Aorta (tissue), 5 donors: ENCODE measurements at regions not wholly inside any gene's neighbourhood (a gene's known extent, or its start where the extent isn't known, plus 50 kb on each side); places are given as distances from the start of the nearest gene placed in this dataset.

Source experiments
- ATAC-seq: fragments of 200-7000 bp; cut with Tn5 transposase; one replicate; pipeline ENCODE4 v1.9.1; 2022; ENCODE audit warnings: moderate library complexity; ENCODE audit not compliant: low FRiP score
- DNase-seq, 2 donors: peaks; one replicate each; pipeline ENCODE4 v3.0.0-alpha.2; 2020
- H3K27ac ChIP-seq, 2 donors: one replicate each; pipeline ENCODE4 v1.5.1; 2013; ENCODE audit warnings: low read length in 2 of 2, mild to moderate bottlenecking in 2 of 2, moderate library complexity in 2 of 2, control low read depth in 1 of 2, inconsistent platforms in 1 of 2, low read depth in 1 of 2
- H3K27me3 ChIP-seq, 2 donors: one replicate each; pipeline ENCODE4 v1.6.1; 2013; ENCODE audit warnings: control low read depth in 1 of 2, low read length in 1 of 2, mild to moderate bottlenecking in 1 of 2, moderate library complexity in 1 of 2; ENCODE audit not compliant: insufficient read depth in 2 of 2, control insufficient read depth in 1 of 2
- H3K36me3 ChIP-seq, 2 donors: one replicate each; pipeline ENCODE4 v1.6.1; 2013; ENCODE audit warnings: control low read depth in 1 of 2, low read length in 1 of 2, mild to moderate bottlenecking in 1 of 2; ENCODE audit not compliant: insufficient read depth in 2 of 2, control insufficient read depth in 1 of 2
- H3K4me1 ChIP-seq, 2 donors: one replicate each; pipeline ENCODE4 v1.6.1; 2013; ENCODE audit warnings: low read length in 2 of 2, control low read depth in 1 of 2, mild to moderate bottlenecking in 1 of 2, moderate library complexity in 1 of 2; ENCODE audit not compliant: insufficient read depth in 2 of 2, control insufficient read depth in 1 of 2
- H3K4me3 ChIP-seq, 2 donors: one replicate each; pipeline ENCODE4 v1.5.1; 2013; ENCODE audit warnings: low read length in 2 of 2, control low read depth in 1 of 2, mild to moderate bottlenecking in 1 of 2
- H3K9me3 ChIP-seq: one replicate; pipeline ENCODE4 v1.6.1; 2013; ENCODE audit warnings: mild to moderate bottlenecking, low read length; ENCODE audit not compliant: control insufficient read depth
- WGBS, 2 donors: extraction: QIAGEN DNeasy Blood & Tissue Kit; methylation state at CpG; one replicate each; pipeline ENCODE4 v1.1.7; 2013; 5-methylcytosine and 5-hydroxymethylcytosine counted together
- intact Hi-C, 2 donors: fragments of 100-400 bp; cut with DNase I; formaldehyde crosslinking; loops; one replicate each; pipeline versions ENCODE4 v1.14.2 to v1.15.0; 2022
- donor health status: healthy with polysubstance abuse.
- donor health status: Bipolar disorder and iron deficiency.
- donor health status: DM: no; HTN: no; CAD: no.
- donor health status: DM: no; HTN: no; CAD: no.
- donor health status: DM: yes; HTN: yes; CAD: no.

GRCh38 chr14:85732031-85732430 lies 202.1 kb downstream of the FLRT2 start:
- 67 to 79% methylated on average over 1 of the region's 1 CpG for WGBS, 2 donors
- intact Hi-C loops, result no loop called here
- ATAC-seq, result no peak

GRCh38 chr14:85731186-85731585 lies 201.2 kb downstream of the FLRT2 start:
- no peaks in the 10 kb centered on the region for H3K36me3 ChIP-seq
- intact Hi-C loops, result no loop called here
- H3K27me3 ChIP-seq, result no peaks in the 10 kb centered on the region
- DNase-seq, result peak in 1 of 2 donors; percentile 61
- ATAC-seq, result peak; percentile 57
- H3K4me1 ChIP-seq, result no peaks in the 10 kb centered on the region
- H3K27ac ChIP-seq, result no peak overlapping the region
- H3K4me3 ChIP-seq, result no peak overlapping the region
- no peaks in the 10 kb centered on the region for H3K9me3 ChIP-seq

More at GRCh38 chr14:85732031-85732430, 202.1 kb downstream of the FLRT2 start:
- Histone ChIP-seq H3K36me3 (no peaks in the 10 kb centered on the region), H3K9me3 (no peaks in the 10 kb centered on the region), H3K4me3 (no peak overlapping the region), H3K27me3 (no peaks in the 10 kb centered on the region), H3K4me1 (no peaks in the 10 kb centered on the region), H3K27ac (no peak overlapping the region)
- no peak for DNase-seq

GRCh38 chr14:85728476-85729065 lies 198.6 kb downstream of the FLRT2 start:
- DNase-seq (no peak), ATAC-seq (no peak)
- H3K27ac ChIP-seq, result no peak overlapping the region
- H3K27me3 ChIP-seq, result no peaks in the 10 kb centered on the region
- WGBS, 2 donors, result 56 to 57% methylated on average over 3 of the region's 3 CpGs
- intact Hi-C loops, result no loop called here
- H3K4me3 ChIP-seq, result no peak overlapping the region
- H3K4me1 ChIP-seq, result no peaks in the 10 kb centered on the region
- no peaks in the 10 kb centered on the region for H3K36me3 ChIP-seq
- no peaks in the 10 kb centered on the region for H3K9me3 ChIP-seq

- intact Hi-C loops, result no loop called here
These were observed 184.1 kb downstream of the FLRT2 start for GRCh38 chr14:85714069-85714468.

GRCh38 chr14:85711620-85712019 lies 181.7 kb downstream of the FLRT2 start:
- ATAC-seq (no peak), DNase-seq (no peak)
- Histone ChIP-seq H3K4me3 (no peak overlapping the region), H3K27ac (no peak overlapping the region), H3K9me3 (no peaks in the 10 kb centered on the region), H3K4me1 (no peaks in the 10 kb centered on the region), H3K27me3 (no peaks in the 10 kb centered on the region), H3K36me3 (no peaks in the 10 kb centered on the region)
- intact Hi-C loops, result no loop called here
- WGBS, 2 donors, result 94 to 97% methylated on average over 2 of the region's 2 CpGs

More at GRCh38 chr14:85714069-85714468, 184.1 kb downstream of the FLRT2 start:
- Histone ChIP-seq H3K27me3 (no peaks in the 10 kb centered on the region), H3K4me3 (no peak overlapping the region), H3K4me1 (no peaks in the 10 kb centered on the region), H3K36me3 (no peaks in the 10 kb centered on the region), H3K27ac (no peak overlapping the region), H3K9me3 (no peaks in the 10 kb centered on the region)
- 63 to 68% methylated on average over 1 of the region's 1 CpG for WGBS, 2 donors
- no peak for ATAC-seq
- no peak for DNase-seq
